ENCODE measurements at regions not wholly inside any gene's neighbourhood (a gene's known extent, or its start where the extent isn't known, plus 50 kb on each side); places are given as distances from the start of the nearest gene placed in this dataset.
"Not testable (repeated sequence)": the region's sequence is repeated elsewhere in the genome, so short reads cannot be mapped to it uniquely, and the experiment has no call there.

DNA sequence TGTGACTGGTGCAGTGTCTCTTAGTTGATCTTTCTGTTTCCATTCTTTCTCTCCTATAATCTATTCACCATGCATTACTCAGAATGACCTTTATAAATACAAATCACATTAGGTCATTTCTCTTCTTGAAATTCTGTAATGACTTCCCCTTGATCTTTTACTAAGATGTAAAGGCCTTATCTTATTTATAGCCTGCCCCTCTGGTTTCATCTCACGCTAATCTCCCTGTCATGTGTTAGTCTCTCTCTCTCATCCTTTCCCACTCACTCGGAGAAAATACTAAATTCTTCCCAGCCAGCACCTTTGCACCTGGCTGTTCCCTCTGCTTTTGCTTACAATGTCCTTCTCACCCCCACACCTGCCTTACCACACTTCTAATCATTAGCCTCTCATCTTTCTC lies 530.8 kb downstream of the ADCYAP1 start:
- no peak overlapping the region for H3K4me3 Mint-ChIP-seq
- no peaks in the 10 kb centered on the region for H3K36me3 Mint-ChIP-seq

GRCh38 chr18:1436199-1436598 lies 531.5 kb downstream of the ADCYAP1 start:
- Mint-ChIP-seq H3K36me3 (no peaks in the 10 kb centered on the region), H3K9me3 (no peaks in the 10 kb centered on the region), H3K4me3 (no peak overlapping the region), H3K27ac (no peak overlapping the region), H3K27me3 (no peaks in the 10 kb centered on the region), H3K4me1 (ENCODE audit: unreplicated experiment) (no peaks in the 10 kb centered on the region)
- DNase-seq (ENCODE audit: extremely low spot score, unreplicated experiment), result no peak
- TF ChIP-seq, protein P1, sequence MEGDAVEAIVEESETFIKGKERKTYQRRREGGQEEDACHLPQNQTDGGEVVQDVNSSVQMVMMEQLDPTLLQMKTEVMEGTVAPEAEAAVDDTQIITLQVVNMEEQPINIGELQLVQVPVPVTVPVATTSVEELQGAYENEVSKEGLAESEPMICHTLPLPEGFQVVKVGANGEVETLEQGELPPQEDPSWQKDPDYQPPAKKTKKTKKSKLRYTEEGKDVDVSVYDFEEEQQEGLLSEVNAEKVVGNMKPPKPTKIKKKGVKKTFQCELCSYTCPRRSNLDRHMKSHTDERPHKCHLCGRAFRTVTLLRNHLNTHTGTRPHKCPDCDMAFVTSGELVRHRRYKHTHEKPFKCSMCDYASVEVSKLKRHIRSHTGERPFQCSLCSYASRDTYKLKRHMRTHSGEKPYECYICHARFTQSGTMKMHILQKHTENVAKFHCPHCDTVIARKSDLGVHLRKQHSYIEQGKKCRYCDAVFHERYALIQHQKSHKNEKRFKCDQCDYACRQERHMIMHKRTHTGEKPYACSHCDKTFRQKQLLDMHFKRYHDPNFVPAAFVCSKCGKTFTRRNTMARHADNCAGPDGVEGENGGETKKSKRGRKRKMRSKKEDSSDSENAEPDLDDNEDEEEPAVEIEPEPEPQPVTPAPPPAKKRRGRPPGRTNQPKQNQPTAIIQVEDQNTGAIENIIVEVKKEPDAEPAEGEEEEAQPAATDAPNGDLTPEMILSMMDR (conservative IDR thresholded peaks at IDR 0.05), result no peak

More for the DNA sequence above, 530.8 kb downstream of the ADCYAP1 start:
- TF ChIP-seq, protein P1 (conservative IDR thresholded peaks at IDR 0.05), result no peak
- no peaks in the 10 kb centered on the region for H3K4me1 Mint-ChIP-seq (ENCODE audit: unreplicated experiment)
- H3K9me3 Mint-ChIP-seq, result no peaks in the 10 kb centered on the region
- DNase-seq (ENCODE audit: extremely low spot score, unreplicated experiment), result no peak
- no peaks in the 10 kb centered on the region for H3K27me3 Mint-ChIP-seq
- no peak overlapping the region for H3K27ac Mint-ChIP-seq

DNA sequence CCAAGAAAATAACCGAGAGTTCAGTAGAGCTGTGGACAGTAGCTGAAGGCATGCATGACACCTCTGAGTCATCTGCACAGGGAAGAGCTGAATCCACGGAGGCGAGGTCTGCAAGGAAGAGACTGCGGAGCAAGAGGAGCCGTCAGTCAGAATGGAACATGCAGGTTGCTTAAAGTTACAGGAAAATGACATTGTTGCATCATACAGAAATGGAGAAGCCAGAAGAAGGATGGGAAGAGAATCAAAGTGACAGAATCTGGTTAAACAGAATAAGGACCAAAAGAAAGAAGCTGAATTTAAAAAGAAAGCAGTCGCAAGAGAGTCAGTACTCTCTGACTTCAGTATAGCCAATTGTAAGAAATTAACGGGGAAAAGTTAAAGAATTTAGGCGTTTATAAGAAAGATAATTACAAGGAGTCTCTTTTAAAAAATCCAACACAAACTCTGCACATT lies 533.8 kb downstream of the ADCYAP1 start:
- Mint-ChIP-seq H3K9me3 (no peaks in the 10 kb centered on the region), H3K27ac (no peak overlapping the region), H3K36me3 (no peaks in the 10 kb centered on the region), H3K4me3 (no peak overlapping the region), H3K4me1 (ENCODE audit: unreplicated experiment) (no peaks in the 10 kb centered on the region), H3K27me3 (no peaks in the 10 kb centered on the region)
- DNase-seq (ENCODE audit: extremely low spot score, unreplicated experiment), result no peak
- TF ChIP-seq, protein P1 (conservative IDR thresholded peaks at IDR 0.05), result no peak

DNA sequence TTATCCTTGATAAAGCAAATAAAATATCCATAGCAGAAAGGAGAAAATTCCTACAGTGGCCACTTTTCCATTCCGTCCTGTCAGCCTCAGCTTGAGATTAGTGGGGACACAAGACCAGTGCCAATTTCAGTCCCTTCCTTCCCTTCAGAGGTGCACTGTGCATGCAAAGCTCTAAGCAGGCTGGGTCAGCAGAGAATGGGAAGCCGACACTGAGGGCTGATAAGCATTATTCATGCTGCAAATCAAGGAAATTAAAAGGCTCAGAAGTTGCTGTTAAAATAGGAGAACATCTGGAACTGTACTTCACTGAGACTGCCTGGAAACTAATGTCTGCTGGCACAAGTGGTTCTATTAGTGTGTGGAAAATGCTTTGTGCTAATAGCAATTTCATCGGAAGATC lies 534.3 kb downstream of the ADCYAP1 start:
- Mint-ChIP-seq H3K4me3 (no peak overlapping the region), H3K27ac (no peak overlapping the region), H3K4me1 (ENCODE audit: unreplicated experiment) (no peaks in the 10 kb centered on the region), H3K9me3 (no peaks in the 10 kb centered on the region), H3K36me3 (no peaks in the 10 kb centered on the region), H3K27me3 (no peaks in the 10 kb centered on the region)
- no peak for DNase-seq (ENCODE audit: extremely low spot score, unreplicated experiment)
- TF ChIP-seq, protein P1 (conservative IDR thresholded peaks at IDR 0.05), result no peak

- not testable (repeated sequence) for H3K27me3 Mint-ChIP-seq; H3K4me1 Mint-ChIP-seq (ENCODE audit: unreplicated experiment); H3K36me3 Mint-ChIP-seq; H3K9me3 Mint-ChIP-seq; H3K27ac Mint-ChIP-seq; DNase-seq (ENCODE audit: extremely low spot score, unreplicated experiment); H3K4me3 Mint-ChIP-seq
These were observed 539.4 kb downstream of the ADCYAP1 start for GRCh38 chr18:1444062-1444461.

GRCh38 chr18:1446765-1447164 lies 542.1 kb downstream of the ADCYAP1 start:
- Mint-ChIP-seq H3K27me3 (no peaks in the 10 kb centered on the region), H3K27ac (no peak overlapping the region), H3K4me1 (ENCODE audit: unreplicated experiment) (no peaks in the 10 kb centered on the region), H3K9me3 (no peaks in the 10 kb centered on the region), H3K36me3 (no peaks in the 10 kb centered on the region), H3K4me3 (no peak overlapping the region)
- DNase-seq (ENCODE audit: extremely low spot score, unreplicated experiment), result no peak
- TF ChIP-seq, protein P1 (conservative IDR thresholded peaks at IDR 0.05), result no peak
